ENCODE measurements at regions not wholly inside any gene's neighbourhood (a gene's known extent, or its start where the extent isn't known, plus 50 kb on each side); places are given as distances from the start of the nearest gene placed in this dataset.

- no peak for DNase-seq (ENCODE audit: low read depth in 3 of 3)
Observed at GRCh38 chr12:102596031-102596430, 115.7 kb upstream of the IGF1 start.

- no peak for DNase-seq (ENCODE audit: low read depth in 3 of 3)
Observed at GRCh38 chr12:102595315-102595714, 115.0 kb upstream of the IGF1 start.

GRCh38 chr12:102593134-102593533 is 112.8 kb upstream of the IGF1 start:
- DNase-seq (ENCODE audit: low read depth in 3 of 3): no peak

- DNase-seq (ENCODE audit: low read depth in 3 of 3): no peak
Observed at GRCh38 chr12:102592134-102592533, 111.8 kb upstream of the IGF1 start.

- DNase-seq (ENCODE audit: low read depth in 3 of 3): no peak
Observed at GRCh38 chr12:102573237-102573636, 92.9 kb upstream of the IGF1 start.

- DNase-seq (ENCODE audit: low read depth in 3 of 3): no peak
Observed at GRCh38 chr12:102571889-102572288, 91.5 kb upstream of the IGF1 start.

GRCh38 chr12:102570256-102570655 is 89.9 kb upstream of the IGF1 start:
- no peak for DNase-seq (ENCODE audit: low read depth in 3 of 3)

- no peak for DNase-seq (ENCODE audit: low read depth in 3 of 3)
Observed at GRCh38 chr12:102569803-102570202, 89.4 kb upstream of the IGF1 start.

- DNase-seq (ENCODE audit: low read depth in 3 of 3): no peak
Observed at GRCh38 chr12:102568276-102568675, 87.9 kb upstream of the IGF1 start.

GRCh38 chr12:102567031-102567985 is 86.9 kb upstream of the IGF1 start:
- DNase-seq (ENCODE audit: low read depth in 3 of 3): no peak

GRCh38 chr12:102565555-102565954 is 85.2 kb upstream of the IGF1 start:
- DNase-seq (ENCODE audit: low read depth in 3 of 3): no peak

GRCh38 chr12:102564026-102564425 is 83.7 kb upstream of the IGF1 start:
- no peak for DNase-seq (ENCODE audit: low read depth in 3 of 3)

- DNase-seq (ENCODE audit: low read depth in 3 of 3): no peak
Observed at GRCh38 chr12:102562836-102563425, 82.6 kb upstream of the IGF1 start.

GRCh38 chr12:102551186-102551585 is 70.8 kb upstream of the IGF1 start:
- DNase-seq (ENCODE audit: low read depth in 3 of 3): no peak

- DNase-seq (ENCODE audit: low read depth in 3 of 3): no peak
Observed at GRCh38 chr12:102549691-102550090, 69.3 kb upstream of the IGF1 start.

- DNase-seq (ENCODE audit: low read depth in 3 of 3): no peak
Observed at GRCh38 chr12:102548543-102548942, 68.2 kb upstream of the IGF1 start.

GRCh38 chr12:102543494-102544485 is 63.4 kb upstream of the IGF1 start:
- peak in 1 of 3 experiments; percentile 0 for DNase-seq (ENCODE audit: low read depth in 3 of 3)

GRCh38 chr12:102542816-102543440 is 62.6 kb upstream of the IGF1 start:
- no peak for DNase-seq (ENCODE audit: low read depth in 3 of 3)

- DNase-seq (ENCODE audit: low read depth in 3 of 3): no peak
Observed at GRCh38 chr12:102540815-102541385, 60.5 kb upstream of the IGF1 start.

GRCh38 chr12:102539651-102540553 is 59.5 kb upstream of the IGF1 start:
- no peak for DNase-seq (ENCODE audit: low read depth in 3 of 3)
